Fibroblast of upper back skin (primary cell): ENCODE measurements at regions not wholly inside any gene's neighbourhood (a gene's known extent, or its start where the extent isn't known, plus 50 kb on each side); places are given as distances from the start of the nearest gene placed in this dataset.

Experiments used
- DNase-seq: peaks from one replicate; pipeline ENCODE4 v3.0.0-alpha.2; 2013

DNA sequence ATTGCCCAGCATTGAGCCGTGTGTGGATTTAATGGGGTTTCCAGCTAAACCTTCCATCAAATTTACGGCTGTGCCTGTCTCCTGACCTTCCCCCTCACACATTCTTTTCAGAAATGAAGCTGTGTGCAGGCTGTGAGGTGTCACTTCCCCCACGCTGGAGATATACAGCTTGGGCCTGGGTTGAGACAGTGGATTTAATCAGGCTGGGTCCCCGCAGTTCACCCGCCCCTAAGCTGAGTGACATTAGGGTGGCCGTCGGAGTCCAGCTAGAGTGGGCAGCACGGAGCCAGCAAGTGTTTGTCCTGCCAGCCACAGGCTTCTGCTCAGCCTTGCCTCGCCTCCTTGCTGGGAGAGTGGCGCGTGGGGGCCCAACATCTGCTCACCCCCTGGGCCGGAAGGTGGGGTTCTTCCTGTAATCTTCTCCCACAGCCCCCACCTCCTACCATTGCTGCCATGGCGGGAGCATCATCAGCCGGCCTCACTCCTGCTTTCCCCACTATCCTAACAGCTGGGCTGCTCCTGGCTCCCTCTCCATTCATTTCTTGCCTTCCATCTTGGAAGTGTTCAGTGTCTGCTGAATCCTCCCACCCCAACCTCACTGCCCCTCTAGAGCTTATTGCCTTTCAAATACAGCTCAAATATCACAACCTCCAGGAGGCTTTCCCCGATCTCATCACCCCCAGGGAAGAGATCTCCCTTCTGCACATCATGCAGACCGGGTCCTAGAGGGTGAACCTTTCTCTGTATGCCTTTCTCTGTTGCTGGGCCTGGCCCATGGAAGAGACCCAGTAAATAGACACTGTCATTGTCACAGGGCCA is 149.0 kb downstream of the GLI2 start:
- DNase-seq = no peak

DNA sequence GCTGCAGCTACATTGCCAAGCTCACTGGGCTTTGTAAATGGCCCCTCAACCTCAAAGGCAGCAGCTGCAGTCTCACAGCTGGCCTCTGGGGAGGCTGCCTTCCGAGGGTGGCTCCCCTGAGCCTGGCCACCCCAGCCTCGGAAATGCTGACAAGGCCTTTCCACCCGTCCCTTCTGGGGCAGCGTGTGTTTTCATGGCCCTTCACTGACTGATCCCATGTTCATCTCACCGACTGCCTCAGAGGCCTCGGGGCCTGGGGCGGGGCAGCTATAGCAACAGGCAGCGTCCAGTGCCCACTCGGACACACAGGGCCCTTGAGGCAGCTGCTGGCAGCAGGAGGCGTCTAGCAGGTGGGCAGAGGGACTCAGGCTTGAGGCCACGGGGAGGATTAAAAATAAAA is 149.7 kb downstream of the GLI2 start:
- no peak for DNase-seq

DNA sequence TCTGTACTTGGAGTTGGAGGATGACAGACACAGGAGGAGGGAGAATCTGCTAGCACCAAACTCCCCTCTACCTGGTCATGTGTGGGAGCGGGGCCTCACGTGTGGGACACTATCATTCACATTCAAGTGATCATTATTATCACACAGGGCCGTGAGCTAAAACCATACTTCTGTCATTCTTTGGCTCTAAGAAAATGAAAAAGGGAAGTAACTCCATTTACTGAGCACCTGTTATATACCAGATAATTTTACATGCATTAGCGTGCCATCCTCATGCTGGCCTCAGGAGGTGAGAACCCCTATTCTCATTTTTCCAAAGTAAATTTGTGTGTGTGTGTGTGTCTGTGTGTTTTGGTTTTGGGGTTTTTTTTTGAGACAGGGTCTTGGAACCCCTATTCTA is 150.1 kb downstream of the GLI2 start:
- DNase-seq = no peak

- peak; percentile 43 for DNase-seq
Observed at GRCh38 chr2:120886534-120887319, 151.1 kb downstream of the GLI2 start.

DNA sequence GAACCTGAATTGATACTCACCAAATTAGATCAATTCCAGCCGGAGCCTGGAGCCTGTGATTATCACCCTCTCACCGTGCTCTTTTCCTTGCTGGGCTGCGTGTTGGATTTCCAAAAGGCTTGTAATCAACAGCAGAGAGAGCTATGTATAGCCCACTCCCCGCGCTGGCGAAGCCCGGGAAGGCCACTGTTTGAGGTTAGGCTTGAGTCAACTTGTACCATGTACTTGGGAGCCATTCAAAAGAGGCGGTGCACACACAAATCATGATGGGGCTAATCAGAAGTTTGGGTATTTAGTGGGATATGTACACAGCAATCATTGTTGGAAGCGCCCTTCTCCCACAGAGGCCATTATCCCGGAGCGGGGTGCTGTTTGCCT is 151.6 kb downstream of the GLI2 start:
- peak; percentile 49 for DNase-seq

DNA sequence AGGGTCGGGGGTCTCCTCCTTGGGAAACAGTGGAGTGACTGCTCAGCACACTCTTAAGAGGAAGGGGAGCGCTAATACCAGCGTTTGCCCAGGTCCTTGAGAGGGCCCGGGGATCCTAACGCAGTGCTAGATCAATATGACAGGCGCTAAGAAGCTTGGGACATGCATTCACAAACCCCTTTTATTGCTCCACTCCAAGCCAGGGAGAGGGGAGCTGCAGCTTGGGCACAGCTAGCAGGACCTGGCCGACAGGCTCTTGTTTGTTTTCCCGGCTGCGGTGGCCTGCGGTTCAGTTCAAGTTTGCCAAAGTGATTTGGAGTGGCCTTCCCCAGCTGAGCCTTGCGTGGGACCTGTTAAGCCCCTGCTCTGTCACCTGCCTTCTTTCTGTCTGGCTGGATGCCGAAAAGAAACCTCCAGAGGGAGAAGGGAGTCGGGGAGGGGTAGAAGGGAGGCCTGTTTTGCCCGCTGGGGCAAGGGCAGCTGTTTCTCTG is 152.1 kb downstream of the GLI2 start:
- DNase-seq = no peak

GRCh38 chr2:120888851-120889250 is 153.2 kb downstream of the GLI2 start:
- DNase-seq = no peak

DNA sequence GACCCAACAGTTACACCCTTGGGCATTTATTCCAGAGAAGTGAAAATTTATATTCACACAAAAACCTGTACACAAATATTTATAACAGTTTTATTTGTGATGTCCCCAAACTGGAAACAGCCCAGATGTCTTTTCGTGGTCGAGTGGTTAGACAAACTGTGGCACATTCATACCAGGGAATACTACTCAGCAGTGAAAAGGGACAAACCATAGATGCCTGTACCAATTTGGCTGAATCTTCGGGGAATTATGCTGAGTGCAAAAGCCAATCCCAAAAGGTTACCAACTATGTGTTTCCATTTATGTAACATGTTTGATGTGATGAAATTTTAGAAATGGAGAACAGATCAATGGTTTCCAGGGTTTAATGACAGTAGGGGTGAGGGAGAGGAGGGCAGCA is 154.3 kb downstream of the GLI2 start:
- DNase-seq = no peak

- no peak for DNase-seq
Observed at GRCh38 chr2:120890566-120891360, 155.1 kb downstream of the GLI2 start.

DNA sequence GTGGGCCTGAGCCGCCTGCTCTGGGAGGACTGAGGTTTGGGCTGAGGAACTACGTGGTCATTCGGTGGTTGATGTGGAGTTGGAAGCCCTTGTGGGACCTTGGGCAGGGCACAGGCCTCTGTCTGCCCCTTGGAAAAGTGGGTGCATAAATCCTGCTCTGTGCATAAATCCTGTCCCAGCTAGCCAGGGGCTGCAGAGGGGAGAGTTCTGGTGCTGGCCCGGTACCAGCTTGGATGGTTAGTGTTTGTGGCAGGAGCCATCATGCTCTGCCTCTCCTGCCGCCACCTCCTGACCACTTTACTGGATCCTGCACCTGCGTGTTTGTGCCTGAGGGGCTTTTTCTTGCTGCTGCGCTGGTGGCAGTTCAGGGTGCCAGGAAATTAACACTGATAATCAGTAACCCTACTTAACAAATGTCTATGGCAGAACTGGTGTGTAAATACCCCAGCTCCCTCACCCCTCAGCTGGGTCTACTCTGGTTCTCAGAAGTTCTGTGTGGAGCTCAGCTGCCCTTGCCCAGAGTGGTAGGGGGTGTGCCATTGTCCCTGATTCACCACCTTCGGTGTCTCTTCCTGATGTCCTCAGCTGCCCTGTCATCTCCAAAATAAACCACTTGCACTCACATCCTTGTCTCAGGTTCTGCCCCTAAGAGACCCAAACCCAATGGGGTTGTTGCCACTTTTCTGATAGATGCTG is 156.8 kb downstream of the GLI2 start:
- DNase-seq = no peak

GRCh38 chr2:120892967-120893667 is 157.4 kb downstream of the GLI2 start:
- DNase-seq = peak; percentile 75

- no peak for DNase-seq
Observed at GRCh38 chr2:120893811-120894584, 158.3 kb downstream of the GLI2 start.

DNA sequence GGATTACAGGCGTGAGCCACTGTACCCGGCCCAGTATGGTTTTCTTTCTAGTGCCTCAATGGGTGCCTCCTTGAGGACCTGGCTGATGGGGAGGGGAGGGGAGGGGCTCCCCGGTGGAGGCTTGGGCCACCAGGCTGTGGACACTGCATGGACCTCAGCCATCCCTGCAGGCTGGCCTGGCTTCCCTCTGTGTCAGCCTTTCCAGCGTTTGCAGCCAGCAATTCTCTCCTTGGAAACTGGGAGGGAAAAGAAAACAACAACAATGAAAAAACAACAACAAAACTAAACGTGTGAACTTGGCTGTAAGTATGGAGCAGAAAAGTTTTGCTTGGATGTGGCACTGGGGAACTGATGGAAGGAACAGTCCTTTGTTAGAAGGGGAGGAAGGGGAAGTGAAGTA is 159.3 kb downstream of the GLI2 start:
- no peak for DNase-seq

- no peak for DNase-seq
Observed at GRCh38 chr2:120896126-120896525, 160.5 kb downstream of the GLI2 start.

DNA sequence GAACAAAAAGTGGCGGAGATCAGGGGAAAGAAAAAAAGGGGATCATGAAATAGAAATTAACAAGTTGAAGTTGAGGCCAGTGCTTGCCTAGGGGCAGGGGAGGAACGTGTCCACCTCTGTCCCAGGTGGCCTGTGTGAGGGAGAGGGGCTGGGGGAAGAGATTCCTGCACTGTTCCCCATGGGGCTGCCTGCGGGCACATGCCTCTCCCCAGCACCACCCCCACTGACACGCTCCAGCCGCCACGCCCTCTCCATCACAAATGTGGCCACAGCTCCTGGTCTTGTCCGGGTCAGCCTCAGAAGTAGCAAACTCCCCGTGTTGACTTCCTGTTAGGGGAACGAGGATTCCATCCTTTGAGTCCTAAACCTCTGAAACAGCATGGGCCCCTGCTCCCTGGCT is 161.2 kb downstream of the GLI2 start:
- DNase-seq = no peak

DNA sequence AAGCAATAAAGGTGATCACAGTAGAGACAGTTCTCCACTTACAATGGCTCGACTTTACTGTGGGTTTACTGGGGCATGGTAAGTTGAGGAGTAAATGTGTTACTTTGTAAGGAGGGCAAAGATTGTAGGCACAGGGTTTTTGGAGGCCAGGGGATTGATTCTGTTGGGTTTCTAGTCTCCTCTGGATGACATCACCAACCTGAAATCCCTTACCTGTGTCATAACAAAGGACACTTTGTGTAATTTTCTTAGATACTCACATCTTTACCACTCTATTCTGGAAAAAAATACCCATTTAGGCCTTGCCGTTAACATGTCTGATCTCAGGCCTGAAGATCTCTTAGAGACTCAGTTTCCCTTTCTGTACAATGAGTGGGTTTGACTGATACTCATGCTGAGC is 161.7 kb downstream of the GLI2 start:
- DNase-seq = no peak

DNA sequence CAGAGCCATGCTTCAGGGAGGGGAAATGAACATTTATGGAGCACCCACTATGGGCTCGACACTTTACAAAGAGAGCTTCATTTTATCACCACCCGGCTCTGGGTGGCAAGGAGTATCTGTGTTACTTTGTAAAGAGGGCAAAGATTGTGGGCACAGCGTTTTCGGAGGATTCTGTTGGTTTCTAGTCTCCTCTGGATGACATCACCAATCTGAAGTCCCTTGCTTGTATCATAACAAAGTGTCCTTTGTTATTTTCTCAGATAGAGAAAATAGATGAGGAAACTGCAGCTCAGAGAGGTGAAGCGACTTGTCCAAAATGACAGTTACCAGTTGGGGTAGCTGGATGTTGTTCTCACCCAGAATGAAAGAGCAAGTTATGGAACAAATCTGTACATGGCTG is 162.8 kb downstream of the GLI2 start:
- no peak for DNase-seq

DNA sequence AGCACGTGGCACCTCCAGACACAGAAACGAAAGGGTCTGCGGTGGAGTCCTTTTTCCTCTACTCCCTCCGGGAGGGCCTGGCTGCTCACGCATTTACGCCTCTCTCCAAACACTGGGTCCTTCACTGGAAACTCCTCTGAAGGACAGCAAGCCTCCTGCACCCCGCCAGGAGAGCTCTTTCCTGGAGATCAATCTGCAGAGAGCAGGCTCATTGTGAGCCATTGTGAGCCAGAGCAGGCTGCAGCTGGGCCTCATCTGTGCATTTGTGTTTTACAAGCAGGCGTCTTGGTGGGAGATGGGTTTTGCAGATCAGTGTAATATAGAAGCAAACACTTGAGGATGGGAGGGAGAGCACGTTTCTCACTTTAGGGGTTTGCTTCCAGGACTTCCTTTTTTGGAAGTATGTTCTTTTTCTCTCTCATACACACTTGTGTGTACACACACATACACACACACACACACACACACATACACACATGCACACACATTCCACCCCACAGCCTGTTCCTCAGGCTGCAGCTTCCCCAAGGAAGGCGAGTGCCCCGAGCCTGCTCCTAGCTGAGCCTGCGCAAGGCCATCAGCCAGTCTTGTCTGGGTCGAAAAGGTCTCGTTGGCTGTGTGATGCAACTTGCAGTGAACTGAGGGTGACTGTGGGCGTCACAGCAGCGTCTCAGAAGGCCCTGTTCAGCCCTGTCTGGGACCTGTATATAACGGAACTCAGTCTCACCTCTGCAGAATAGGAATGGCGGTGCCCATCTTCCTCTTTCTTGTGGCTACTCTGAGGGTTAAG is 163.5 kb downstream of the GLI2 start:
- DNase-seq = no peak

- DNase-seq = no peak
Observed at GRCh38 chr2:120899771-120900170, 164.1 kb downstream of the GLI2 start.

GRCh38 chr2:120901201-120901600 is 165.5 kb downstream of the GLI2 start:
- DNase-seq = no peak
